NCI-H2196 treated with DMSO at 0.1 percent for 48 hours (cell line): ENCODE measurements at regions not wholly inside any gene's neighbourhood (a gene's known extent, or its start where the extent isn't known, plus 50 kb on each side); places are given as distances from the start of the nearest gene placed in this dataset.

Source experiments
- DNase-seq: peaks from one replicate; lab custom pipeline; 2025; ENCODE audit not compliant: unreplicated experiment; lab: John Stamatoyannopoulos, UW

- no peak for DNase-seq
These were observed 52.0 kb upstream of the ULK4 start for GRCh38 chr3:42013691-42014457.

- DNase-seq, result no peak
These were observed 51.2 kb upstream of the ULK4 start for GRCh38 chr3:42012935-42013690.

- DNase-seq, result no peak
These were observed 50.6 kb upstream of the ULK4 start for GRCh38 chr3:42012383-42012934.
